PC-9 (cell line): ENCODE measurements at regions not wholly inside any gene's neighbourhood (a gene's known extent, or its start where the extent isn't known, plus 50 kb on each side); places are given as distances from the start of the nearest gene placed in this dataset.

ENCODE experiments used
- BruUV-seq: library from RNA; stranded (reverse); fragments of 400-500 nt; replicated peaks from 2 replicates; lab custom pipeline; 2021; lab: Mats Ljungman, UMichigan
- CTCF ChIA-PET: fragments of 300-600 bp; sonication (Branson Sonifier 250); formaldehyde crosslinking; loops from one replicate; lab custom pipeline; 2022; ENCODE audit warnings: antibody characterized with exemption; lab: Charles Lee
- POLR2A ChIA-PET: fragments of 300-600 bp; sonication (Branson Sonifier 250); formaldehyde crosslinking; loops from one replicate; lab custom pipeline; 2022; ENCODE audit warnings: antibody characterized with exemption; ENCODE audit not compliant: unreplicated experiment; lab: Charles Lee
- DNase-seq, 2 experiments: peaks; one replicate each; pipeline versions ENCODE4 v3.0.0 to v3.0.0-alpha.2; 2015 to 2022; ENCODE audit warnings: mixed read lengths in 1 of 2
- H2AFZ ChIP-seq: fragments of 200-600 bp; sonication (generic); 2 replicates; pipeline ENCODE4 v1.8.1; 2017; ENCODE audit warnings: antibody characterized with exemption
- H3F3A ChIP-seq: fragments of 200-600 bp; sonication (generic); 2 replicates; pipeline ENCODE4 v1.8.1; 2017; ENCODE audit warnings: antibody characterized with exemption, mild to moderate bottlenecking, low read depth; ENCODE audit not compliant: insufficient read depth
- H3K27ac ChIP-seq: fragments of 200-600 bp; sonication (generic); 2 replicates; pipeline ENCODE4 v1.6.1; 2016; ENCODE audit warnings: mixed run types
- H3K27me3 ChIP-seq: fragments of 200-600 bp; sonication (generic); 2 replicates; pipeline ENCODE4 v1.6.1; 2016; ENCODE audit warnings: low read depth, mixed run types; ENCODE audit not compliant: insufficient read depth
- H3K36me3 ChIP-seq: fragments of 200-600 bp; sonication (generic); 2 replicates; pipeline ENCODE4 v1.6.1; 2016; ENCODE audit warnings: low read depth, mixed run types
- H3K4me1 ChIP-seq: fragments of 200-600 bp; sonication (generic); replicated peaks from 2 replicates; pipeline ENCODE4 v1.6.1; 2016; ENCODE audit warnings: mixed run types; ENCODE audit not compliant: insufficient read depth
- H3K4me2 ChIP-seq: fragments of 200-600 bp; sonication (generic); 2 replicates; pipeline ENCODE4 v1.6.1; 2017; ENCODE audit warnings: mixed run types
- H3K4me3 ChIP-seq: fragments of 200-600 bp; sonication (generic); 2 replicates; pipeline ENCODE4 v1.6.1; 2016; ENCODE audit warnings: mixed run types
- H3K79me2 ChIP-seq: fragments of 200-600 bp; sonication (generic); 2 replicates; pipeline ENCODE4 v1.6.1; 2017; ENCODE audit warnings: low read depth, mixed run types
- H3K9me2 ChIP-seq: fragments of 200-600 bp; sonication (generic); 2 replicates; pipeline ENCODE4 v1.8.1; 2017; ENCODE audit warnings: mild to moderate bottlenecking; ENCODE audit not compliant: insufficient read depth
- H3K9me3 ChIP-seq: fragments of 200-600 bp; sonication (generic); 2 replicates; pipeline ENCODE4 v1.8.1; 2016; ENCODE audit warnings: low read depth; ENCODE audit not compliant: insufficient read depth
- H4K20me1 ChIP-seq: fragments of 200-600 bp; sonication (generic); 2 replicates; pipeline ENCODE4 v1.8.1; 2017; ENCODE audit not compliant: insufficient read depth
- EZH2 ChIP-seq: fragments of 200-600 bp; sonication (generic); IDR thresholded peaks from 2 replicates; pipeline ENCODE4 v1.8.0; 2017; ENCODE audit warnings: antibody characterized with exemption, low read depth
- intact Hi-C: fragments of 100-400 bp; cut with micrococcal nuclease; formaldehyde crosslinking; loops from one replicate; pipeline ENCODE4 v1.10.0; 2022; ENCODE audit not compliant: unreplicated experiment
- TF ChIP-seq, protein P1 (sequence below): fragments of 200-600 bp; sonication (generic); conservative IDR thresholded peaks from 2 replicates; pipeline ENCODE4 v1.6.1; 2017; ENCODE audit warnings: mixed run types, antibody characterized with exemption, mild to moderate bottlenecking, moderate library complexity

- no peaks in the 10 kb centered on the region for H3K36me3 ChIP-seq
- H3K27me3 ChIP-seq = no peaks in the 10 kb centered on the region
- no peaks in the 10 kb centered on the region for H3K9me3 ChIP-seq
- no peak overlapping the region for H2AFZ ChIP-seq
- peaks cover 5% of the 10 kb centered on the region; the same call in 1 of the 2 replicates for H3K4me1 ChIP-seq
- no peaks in the 10 kb centered on the region for H4K20me1 ChIP-seq
- H3K79me2 ChIP-seq = no peaks in the 10 kb centered on the region
- no TSS peak for BruUV-seq
- no peak for TF ChIP-seq EZH2
- TF ChIP-seq, protein P1, sequence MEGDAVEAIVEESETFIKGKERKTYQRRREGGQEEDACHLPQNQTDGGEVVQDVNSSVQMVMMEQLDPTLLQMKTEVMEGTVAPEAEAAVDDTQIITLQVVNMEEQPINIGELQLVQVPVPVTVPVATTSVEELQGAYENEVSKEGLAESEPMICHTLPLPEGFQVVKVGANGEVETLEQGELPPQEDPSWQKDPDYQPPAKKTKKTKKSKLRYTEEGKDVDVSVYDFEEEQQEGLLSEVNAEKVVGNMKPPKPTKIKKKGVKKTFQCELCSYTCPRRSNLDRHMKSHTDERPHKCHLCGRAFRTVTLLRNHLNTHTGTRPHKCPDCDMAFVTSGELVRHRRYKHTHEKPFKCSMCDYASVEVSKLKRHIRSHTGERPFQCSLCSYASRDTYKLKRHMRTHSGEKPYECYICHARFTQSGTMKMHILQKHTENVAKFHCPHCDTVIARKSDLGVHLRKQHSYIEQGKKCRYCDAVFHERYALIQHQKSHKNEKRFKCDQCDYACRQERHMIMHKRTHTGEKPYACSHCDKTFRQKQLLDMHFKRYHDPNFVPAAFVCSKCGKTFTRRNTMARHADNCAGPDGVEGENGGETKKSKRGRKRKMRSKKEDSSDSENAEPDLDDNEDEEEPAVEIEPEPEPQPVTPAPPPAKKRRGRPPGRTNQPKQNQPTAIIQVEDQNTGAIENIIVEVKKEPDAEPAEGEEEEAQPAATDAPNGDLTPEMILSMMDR = no peak
- H3K4me3 ChIP-seq = no peak overlapping the region
- no peak overlapping the region for H3K27ac ChIP-seq
- DNase-seq = no peak
- CTCF ChIA-PET = no interaction called here
- POLR2A ChIA-PET = no interaction called here
- H3F3A ChIP-seq = peaks cover 5% of the 10 kb centered on the region; the same call in 1 of the 2 replicates
- no peaks in the 10 kb centered on the region for H3K9me2 ChIP-seq
- intact Hi-C loops = loop anchor here (10.0 kb wide), 1 partner anchor 192 kb away; no protein-coding TSS in a partner anchor
- no peak overlapping the region for H3K4me2 ChIP-seq
Observed at GRCh38 chr3:17836919-17837318, 94.5 kb upstream of the TBC1D5 start.

DNA sequence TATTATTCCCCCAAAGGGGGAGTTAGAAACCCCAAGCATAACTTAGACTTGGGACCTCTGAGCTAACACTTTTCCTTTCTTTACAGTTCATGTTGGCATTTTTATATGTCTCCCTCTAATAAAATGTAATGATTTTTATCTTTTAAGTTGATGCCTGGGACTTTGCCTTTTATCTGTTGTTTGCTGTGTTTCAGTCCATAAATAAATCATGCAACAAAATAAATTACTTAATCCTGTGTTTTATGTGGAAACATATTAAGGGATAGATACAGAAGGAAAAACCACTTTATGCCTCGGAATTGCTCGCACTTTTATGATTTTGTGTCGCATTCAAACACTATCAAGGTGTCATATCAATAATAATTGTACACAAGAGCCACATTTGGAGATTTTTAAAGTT, 93.7 kb upstream of the TBC1D5 start:
- H2AFZ ChIP-seq = no peak overlapping the region
- BruUV-seq = no TSS peak
- H3K79me2 ChIP-seq = no peaks in the 10 kb centered on the region
- H3K4me3 ChIP-seq = no peak overlapping the region
- POLR2A ChIA-PET = no interaction called here
- TF ChIP-seq EZH2 = no peak
- TF ChIP-seq, protein P1 = no peak
- H3K36me3 ChIP-seq = no peaks in the 10 kb centered on the region
- intact Hi-C loops = loop anchor here (10.0 kb wide), 1 partner anchor 191 kb away; no protein-coding TSS in a partner anchor
- H3K4me1 ChIP-seq = peaks cover 5% of the 10 kb centered on the region; the same call in 1 of the 2 replicates
- H4K20me1 ChIP-seq = no peaks in the 10 kb centered on the region
- H3K9me3 ChIP-seq = no peaks in the 10 kb centered on the region
- no peaks in the 10 kb centered on the region for H3K9me2 ChIP-seq
- DNase-seq = no peak
- H3F3A ChIP-seq = peaks cover 5% of the 10 kb centered on the region; the same call in 1 of the 2 replicates
- no peak overlapping the region for H3K4me2 ChIP-seq
- H3K27ac ChIP-seq = no peak overlapping the region
- no peaks in the 10 kb centered on the region for H3K27me3 ChIP-seq
- CTCF ChIA-PET = no interaction called here

DNA sequence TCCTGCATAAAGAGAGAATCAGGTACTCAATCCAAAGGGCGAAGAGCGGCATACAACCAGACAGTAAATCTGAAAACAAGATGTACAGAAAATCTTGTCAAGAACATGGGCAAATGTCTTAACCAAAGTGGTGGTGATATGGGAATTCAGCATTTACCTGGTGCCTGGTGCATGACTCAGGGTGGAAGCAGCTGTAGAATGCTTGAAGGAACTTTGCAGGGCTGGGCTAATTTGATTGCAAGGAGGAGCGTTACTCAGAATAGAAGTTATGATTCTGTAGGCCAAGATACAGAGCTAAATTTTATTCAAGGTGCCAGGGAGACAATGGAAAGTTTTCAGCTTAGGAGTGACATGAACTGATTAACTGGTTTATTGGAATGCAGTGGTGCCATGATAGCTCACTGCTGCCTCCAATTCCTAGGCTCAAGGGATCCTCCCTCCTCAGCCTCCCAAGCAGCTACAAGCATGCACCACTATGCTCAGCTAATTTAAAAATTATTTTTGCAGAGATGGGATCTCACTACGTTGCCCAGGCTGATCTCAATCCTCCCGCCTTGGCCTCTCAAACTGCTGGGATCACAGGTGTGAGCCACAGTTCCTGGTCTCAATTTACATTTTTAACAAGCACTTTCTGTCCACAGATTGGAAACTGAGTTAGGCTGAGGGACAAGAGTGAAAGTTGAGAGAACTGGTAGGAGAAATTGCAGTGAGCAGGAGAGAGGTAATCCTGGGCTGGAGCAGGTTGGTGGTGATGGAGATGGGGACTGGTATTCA, 91.5 kb upstream of the TBC1D5 start:
- TF ChIP-seq EZH2 = no peak
- TF ChIP-seq, protein P1 = no peak
- no peak overlapping the region for H3K27ac ChIP-seq
- H3K79me2 ChIP-seq = no peaks in the 10 kb centered on the region
- H3K9me2 ChIP-seq = no peaks in the 10 kb centered on the region
- no peaks in the 10 kb centered on the region for H3K9me3 ChIP-seq
- no peaks in the 10 kb centered on the region for H3K27me3 ChIP-seq
- H2AFZ ChIP-seq = no peak overlapping the region
- H3K4me3 ChIP-seq = no peak overlapping the region
- H3K4me1 ChIP-seq = peaks cover 5% of the 10 kb centered on the region; the same call in 1 of the 2 replicates
- peak; percentile 49 to 59 for DNase-seq
- H3F3A ChIP-seq = peaks cover 5% of the 10 kb centered on the region; the same call in 1 of the 2 replicates
- intact Hi-C loops = loop anchor here (5.0 to 10.0 kb wide), 2 partner anchors 92 to 189 kb away; partner anchors contain the start of gene TBC1D5
- ChIA-PET CTCF (interaction anchor here (0.6 kb wide), 1 partner anchor 36 kb away, joined by 5 read pairs; no protein-coding TSS in a partner anchor), POLR2A (interaction anchor here (0.6 to 1.1 kb wide), 3 partner anchors 34 to 404 kb away, joined by 4 to 7 read pairs (median 6); partner anchors contain the start of gene TBC1D5)
- H3K36me3 ChIP-seq = no peaks in the 10 kb centered on the region
- H4K20me1 ChIP-seq = no peaks in the 10 kb centered on the region
- 0 out of 2 replicates have a peak overlapping the region, but pooled peaks have one; percentile 11 for H3K4me2 ChIP-seq
- BruUV-seq = no TSS peak
